22Rv1 (cell line): ENCODE measurements at regions not wholly inside any gene's neighbourhood (a gene's known extent, or its start where the extent isn't known, plus 50 kb on each side); places are given as distances from the start of the nearest gene placed in this dataset.
A peak's percentile ranks its signal among the peaks of the same experiment; 100 is the strongest.

Experiments
- H3K27ac ChIP-seq: fragments of 450-650 bp; 2 replicates; pipeline ENCODE4 v1.5.1; 2017
- ZFX ChIP-seq: fragments of 450-650 bp; IDR thresholded peaks from 2 replicates; pipeline ENCODE4 v1.6.1; 2017; ENCODE audit warnings: antibody characterized with exemption, borderline replicate concordance
- TF ChIP-seq, protein P1 (sequence below): fragments of 450-650 bp; IDR thresholded peaks from 2 replicates; pipeline ENCODE4 v1.5.1; 2017; ENCODE audit warnings: mild to moderate bottlenecking

DNA sequence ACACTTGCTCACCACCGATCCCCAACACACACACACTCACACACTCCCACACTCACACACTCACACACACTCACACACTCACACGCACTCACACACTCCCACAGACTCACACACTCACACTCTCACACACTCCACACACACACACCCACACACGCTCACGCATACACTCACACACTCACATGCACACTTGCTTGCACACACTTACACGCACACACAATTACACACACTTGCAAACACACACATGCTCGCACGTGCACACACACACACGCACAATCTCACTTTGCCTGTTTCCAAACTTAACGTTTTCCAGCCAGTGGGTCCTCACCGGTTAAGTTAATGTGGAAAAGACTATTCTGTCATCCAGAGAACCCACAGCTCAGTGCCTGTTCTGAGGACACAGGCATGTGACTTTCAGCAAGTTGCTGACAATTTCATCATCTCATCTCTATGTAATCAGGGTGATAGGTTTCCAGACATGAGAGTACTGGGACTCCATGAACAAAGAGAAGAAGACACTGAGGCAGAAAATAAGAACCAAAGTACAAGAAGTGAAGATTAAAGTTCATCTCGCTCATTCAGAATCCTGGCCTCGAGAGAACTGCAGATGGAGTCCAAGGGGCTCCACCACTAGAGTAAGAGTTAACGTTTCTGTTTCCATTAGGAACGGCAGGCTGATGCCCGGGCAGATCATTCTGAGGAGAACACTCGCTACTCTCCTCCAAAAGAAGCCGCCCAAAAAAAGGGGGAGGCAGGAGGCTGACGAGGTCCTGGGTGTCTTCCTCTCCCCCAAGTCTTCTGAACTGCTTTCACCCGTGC, 153.2 kb upstream of the FRG1 start:
- TF ChIP-seq ZFX, result no peak
- TF ChIP-seq, protein P1, sequence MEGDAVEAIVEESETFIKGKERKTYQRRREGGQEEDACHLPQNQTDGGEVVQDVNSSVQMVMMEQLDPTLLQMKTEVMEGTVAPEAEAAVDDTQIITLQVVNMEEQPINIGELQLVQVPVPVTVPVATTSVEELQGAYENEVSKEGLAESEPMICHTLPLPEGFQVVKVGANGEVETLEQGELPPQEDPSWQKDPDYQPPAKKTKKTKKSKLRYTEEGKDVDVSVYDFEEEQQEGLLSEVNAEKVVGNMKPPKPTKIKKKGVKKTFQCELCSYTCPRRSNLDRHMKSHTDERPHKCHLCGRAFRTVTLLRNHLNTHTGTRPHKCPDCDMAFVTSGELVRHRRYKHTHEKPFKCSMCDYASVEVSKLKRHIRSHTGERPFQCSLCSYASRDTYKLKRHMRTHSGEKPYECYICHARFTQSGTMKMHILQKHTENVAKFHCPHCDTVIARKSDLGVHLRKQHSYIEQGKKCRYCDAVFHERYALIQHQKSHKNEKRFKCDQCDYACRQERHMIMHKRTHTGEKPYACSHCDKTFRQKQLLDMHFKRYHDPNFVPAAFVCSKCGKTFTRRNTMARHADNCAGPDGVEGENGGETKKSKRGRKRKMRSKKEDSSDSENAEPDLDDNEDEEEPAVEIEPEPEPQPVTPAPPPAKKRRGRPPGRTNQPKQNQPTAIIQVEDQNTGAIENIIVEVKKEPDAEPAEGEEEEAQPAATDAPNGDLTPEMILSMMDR, result no peak
- H3K27ac ChIP-seq, result no peak overlapping the region

DNA sequence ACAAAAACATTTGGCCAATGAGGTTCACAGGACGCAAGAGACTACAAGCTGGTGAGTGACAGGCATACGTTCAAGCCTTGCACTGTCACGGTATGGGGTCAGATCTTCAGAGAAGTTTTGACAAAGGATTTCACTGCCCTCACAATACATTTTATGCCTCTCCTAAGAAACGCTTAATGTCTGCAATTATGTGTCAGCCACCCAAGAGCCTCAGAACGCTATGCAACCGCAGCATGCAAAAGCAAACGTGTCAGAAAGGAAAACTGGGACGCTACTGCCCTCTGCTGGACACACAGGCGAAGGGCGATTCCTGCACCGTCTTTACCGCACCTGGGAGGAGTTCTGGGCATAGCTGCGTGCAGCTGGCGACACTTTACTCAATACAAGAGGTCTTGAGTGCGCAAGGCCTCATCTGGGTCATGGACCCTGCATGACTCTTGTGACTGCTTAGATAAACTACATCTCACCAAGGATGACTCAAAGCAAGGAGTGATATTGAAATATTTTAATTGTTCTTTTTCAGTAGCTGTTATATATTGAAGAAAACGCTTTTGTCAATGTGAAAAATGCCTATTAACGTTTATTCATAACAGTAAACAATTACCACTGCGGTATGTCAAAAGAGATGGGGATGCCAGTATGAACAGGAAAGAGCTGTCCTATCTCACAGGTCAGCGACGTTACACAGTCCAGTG, 147.6 kb upstream of the FRG1 start:
- TF ChIP-seq, protein P1, result peak; percentile 89
- TF ChIP-seq ZFX, result no peak
- H3K27ac ChIP-seq, result no peak overlapping the region

DNA sequence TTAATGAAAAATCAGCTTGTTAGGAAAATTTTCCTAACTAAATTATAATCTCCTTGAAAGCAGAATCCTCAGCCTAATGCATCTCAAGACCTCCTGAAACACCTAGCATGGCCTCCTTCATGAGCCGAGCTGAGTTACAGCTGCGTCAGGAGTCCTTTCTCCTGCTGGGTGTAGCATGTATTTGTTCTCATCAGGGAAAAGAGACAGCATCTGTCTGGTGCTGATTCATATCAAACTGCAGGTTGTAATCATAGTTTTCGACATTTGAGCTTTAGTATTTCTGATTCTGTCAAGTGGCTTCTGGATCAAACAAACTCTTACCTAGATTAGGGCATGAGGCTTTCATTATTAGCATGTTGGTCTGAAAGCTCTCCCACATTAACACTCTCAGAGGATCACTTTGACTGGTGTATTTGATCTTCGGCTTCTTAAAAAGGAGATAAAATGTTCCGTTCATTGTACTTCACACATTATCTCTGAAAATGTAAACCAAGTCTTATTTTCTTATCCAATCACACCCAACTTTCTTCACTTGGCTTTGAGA, 140.1 kb upstream of the FRG1 start:
- no peak overlapping the region for H3K27ac ChIP-seq
- no peak for TF ChIP-seq ZFX
- TF ChIP-seq, protein P1, result no peak

DNA sequence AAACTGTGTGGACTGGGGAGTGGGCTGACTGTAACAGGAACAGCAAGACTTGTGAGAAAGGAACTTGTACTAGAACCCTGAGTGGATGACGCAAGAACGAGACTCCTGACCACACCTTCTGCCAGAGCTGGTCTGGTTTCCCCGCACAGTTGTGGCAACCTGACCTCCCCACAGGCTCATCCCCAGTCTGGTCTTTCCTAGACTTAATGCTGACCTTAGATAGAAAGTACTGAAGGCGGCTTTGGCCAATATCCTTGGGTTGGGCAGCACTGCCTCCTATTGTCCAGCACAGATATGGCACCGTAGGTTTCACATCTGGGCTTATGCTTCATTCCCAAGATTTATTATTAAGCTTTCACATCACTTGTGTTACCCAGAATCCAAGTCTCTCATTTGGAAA, 137.8 kb upstream of the FRG1 start:
- no peak overlapping the region for H3K27ac ChIP-seq
- TF ChIP-seq, protein P1, result peak; percentile 46
- no peak for TF ChIP-seq ZFX

DNA sequence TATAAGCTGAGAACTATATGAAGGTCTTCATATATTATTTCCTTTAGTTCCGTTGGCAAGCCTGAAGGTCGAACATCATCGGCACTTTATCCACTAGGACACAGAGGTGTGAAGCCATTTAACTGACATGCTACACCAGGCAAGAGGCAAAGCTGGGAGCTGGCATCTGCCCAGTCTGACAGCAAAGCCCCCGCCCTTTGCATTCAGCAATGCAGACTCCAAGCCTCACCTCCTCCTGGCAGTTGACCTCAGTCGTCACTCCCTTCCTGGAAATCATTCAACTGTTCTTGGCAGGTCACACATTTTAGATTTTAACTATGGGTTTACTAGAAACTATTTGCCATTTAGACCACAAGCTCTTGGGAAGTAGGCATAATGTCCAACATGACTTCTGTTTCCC, 135.8 kb upstream of the FRG1 start:
- TF ChIP-seq, protein P1, result no peak
- no peak for TF ChIP-seq ZFX
- no peak overlapping the region for H3K27ac ChIP-seq

DNA sequence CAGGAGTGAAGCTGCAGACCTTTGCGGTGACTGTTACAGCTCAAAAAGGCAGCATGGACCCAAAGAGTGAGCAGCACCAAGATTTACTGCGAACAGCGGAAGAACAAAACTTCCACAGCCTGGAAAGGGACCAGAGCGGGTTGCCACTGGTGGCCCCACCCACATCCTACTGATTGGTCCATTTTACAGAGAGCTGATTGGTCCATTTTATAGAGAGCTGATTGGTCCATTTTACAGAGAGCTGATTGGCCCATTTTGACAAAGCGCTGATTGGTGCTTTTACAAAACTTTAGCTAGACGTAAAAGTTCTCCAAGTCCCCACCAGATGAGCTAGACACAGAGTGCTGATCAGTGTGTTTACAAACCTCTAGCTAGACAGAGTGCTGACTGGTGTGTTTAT, 134.2 kb upstream of the FRG1 start:
- no peak overlapping the region for H3K27ac ChIP-seq
- TF ChIP-seq ZFX, result no peak
- TF ChIP-seq, protein P1, result no peak

DNA sequence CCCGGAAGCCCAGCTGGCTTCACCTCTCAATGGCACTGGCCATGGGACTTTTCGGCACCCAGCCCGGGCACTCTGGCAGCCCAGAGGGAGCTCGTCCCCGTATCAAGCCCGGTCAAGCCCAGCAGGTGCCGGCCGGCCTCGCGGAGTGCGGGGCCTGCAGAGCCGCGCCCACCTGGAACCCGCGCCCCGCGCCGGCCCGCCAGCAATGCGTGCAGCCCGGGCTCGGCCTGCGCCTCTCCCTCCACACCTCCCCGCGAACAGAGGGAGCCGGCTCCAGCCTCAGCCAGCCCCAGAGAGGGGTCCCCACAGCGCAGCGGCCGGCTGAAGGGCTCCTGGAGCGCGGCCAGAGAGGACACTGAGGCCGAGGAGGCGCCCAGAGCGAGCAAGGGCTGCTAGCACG, 133.6 kb upstream of the FRG1 start:
- no peak for TF ChIP-seq ZFX
- H3K27ac ChIP-seq, result no peak overlapping the region
